ENCODE measurements at regions not wholly inside any gene's neighbourhood (a gene's known extent, or its start where the extent isn't known, plus 50 kb on each side); places are given as distances from the start of the nearest gene placed in this dataset.

GRCh38 chr2:173419506-173419905 lies 64.8 kb downstream of the CDCA7 start:
- no peak for TF ChIP-seq CTCF (IDR thresholded peaks at IDR 0.05)
- TF ChIP-seq ZFX (IDR thresholded peaks at IDR 0.05; ENCODE audit: borderline replicate concordance): no peak
